IMR-90 (cell line): ENCODE measurements at regions not wholly inside any gene's neighbourhood (a gene's known extent, or its start where the extent isn't known, plus 50 kb on each side); places are given as distances from the start of the nearest gene placed in this dataset.

Experiments used
- ATAC-seq: fragments of 200-7000 bp; cut with Tn5 transposase; 2 replicates; pipeline ENCODE4 v1.9.1; 2020; ENCODE audit warnings: low read depth, mild to moderate bottlenecking, moderate library complexity
- BruUV-seq: library from RNA; stranded (reverse); fragments of 400-500 nt; replicated peaks from 2 replicates; lab custom pipeline; 2021; lab: Mats Ljungman, UMichigan
- CTCF ChIA-PET: fragments of 300-600 bp; formaldehyde crosslinking; extraction: SDS; loops from one replicate; lab custom pipeline; 2021; ENCODE audit warnings: antibody characterized with exemption; lab: Yijun Ruan, JAX
- POLR2A ChIA-PET: fragments of 300-600 bp; sonication (Branson Sonifier 250); formaldehyde crosslinking; loops from one replicate; lab custom pipeline; 2022; ENCODE audit warnings: antibody characterized with exemption; ENCODE audit not compliant: unreplicated experiment; lab: Charles Lee
- DNase-seq: peaks from one replicate; pipeline ENCODE4 v3.0.0; 2013
- H2AFZ ChIP-seq: replicated peaks from 2 replicates; pipeline ENCODE3; 2013; ENCODE audit warnings: low read length, mild to moderate bottlenecking; ENCODE audit not compliant: poor library complexity
- H2AK5ac ChIP-seq: 2 replicates; pipeline ENCODE4 v1.6.1; 2013; ENCODE audit warnings: low read depth, low read length, inconsistent platforms
- H2AK9ac ChIP-seq: replicated peaks from 2 replicates; pipeline ENCODE3; 2013; ENCODE audit warnings: mild to moderate bottlenecking, low read depth, low read length, moderate library complexity; ENCODE audit not compliant: poor library complexity
- H2BK120ac ChIP-seq: 2 replicates; pipeline ENCODE4 v1.6.1; 2013; ENCODE audit warnings: low read depth, low read length, inconsistent platforms
- H2BK15ac ChIP-seq: 3 replicates; pipeline ENCODE4 v1.6.1; 2013; ENCODE audit warnings: low read depth, low read length, inconsistent platforms
- H2BK20ac ChIP-seq: 2 replicates; pipeline ENCODE4 v1.6.1; 2013; ENCODE audit warnings: low read depth, mild to moderate bottlenecking, inconsistent platforms, low read length, moderate library complexity
- H2BK5ac ChIP-seq: 2 replicates; pipeline ENCODE4 v1.6.1; 2013; ENCODE audit warnings: mild to moderate bottlenecking, low read depth, low read length, inconsistent platforms; ENCODE audit not compliant: poor library complexity, severe bottlenecking
- H3K14ac ChIP-seq: replicated peaks from 2 replicates; pipeline ENCODE4 v1.6.1; 2013; ENCODE audit warnings: low read depth, low read length, inconsistent platforms
- H3K18ac ChIP-seq: 2 replicates; pipeline ENCODE4 v1.6.1; 2013; ENCODE audit warnings: low read depth, low read length, control low read depth
- H3K23ac ChIP-seq: 2 replicates; pipeline ENCODE4 v1.6.1; 2013; ENCODE audit warnings: low read depth, low read length, inconsistent platforms
- H3K27ac ChIP-seq: 2 replicates; pipeline ENCODE4 v1.5.1; 2013; ENCODE audit warnings: mild to moderate bottlenecking, control low read depth, low read length; ENCODE audit not compliant: insufficient read depth
- H3K27me3 ChIP-seq: 2 replicates; pipeline ENCODE4 v1.6.1; 2013; ENCODE audit warnings: low read length; ENCODE audit not compliant: control insufficient read depth, insufficient read depth
- H3K36me3 ChIP-seq: 2 replicates; pipeline ENCODE4 v1.6.1; 2013; ENCODE audit warnings: low read length, mixed read lengths; ENCODE audit not compliant: control insufficient read depth, insufficient read depth
- H3K4ac ChIP-seq: 2 replicates; pipeline ENCODE4 v1.6.1; 2013; ENCODE audit warnings: low read depth, low read length, inconsistent platforms
- H3K4me1 ChIP-seq: 2 replicates; pipeline ENCODE4 v1.6.1; 2013; ENCODE audit warnings: low read length, mixed read lengths; ENCODE audit not compliant: control insufficient read depth, insufficient read depth
- H3K4me2 ChIP-seq: 2 replicates; pipeline ENCODE4 v1.6.1; 2013; ENCODE audit warnings: low read depth, mild to moderate bottlenecking, control low read depth, low read length, moderate library complexity
- H3K4me3 ChIP-seq: 2 replicates; pipeline ENCODE4 v1.5.1; 2013; ENCODE audit warnings: low read depth, mild to moderate bottlenecking, control low read depth, low read length, moderate library complexity; ENCODE audit not compliant: insufficient read depth
- H3K56ac ChIP-seq: 2 replicates; pipeline ENCODE4 v1.6.1; 2013; ENCODE audit warnings: low read length, inconsistent platforms; ENCODE audit not compliant: insufficient read depth; ENCODE audit errors: extremely low read depth
- H3K79me1 ChIP-seq, 2 experiments: 2 replicates each; pipeline ENCODE4 v1.6.1; 2013; ENCODE audit warnings: low read length in 2 of 2, inconsistent platforms in 1 of 2, low read depth in 1 of 2
- H3K9ac ChIP-seq: 2 replicates; pipeline ENCODE4 v1.6.1; 2013; ENCODE audit warnings: low read depth, low read length, control low read depth
- H3K9me1 ChIP-seq: 2 replicates; pipeline ENCODE4 v1.6.1; 2013; ENCODE audit warnings: low read length, inconsistent platforms; ENCODE audit not compliant: insufficient read depth
- H3K9me3 ChIP-seq: 2 replicates; pipeline ENCODE4 v1.6.1; 2013; ENCODE audit warnings: low read length; ENCODE audit not compliant: control insufficient read depth, insufficient read depth
- H4K20me1 ChIP-seq: 2 replicates; pipeline ENCODE4 v1.6.1; 2013; ENCODE audit warnings: low read length, inconsistent platforms; ENCODE audit not compliant: insufficient read depth
- H4K5ac ChIP-seq: 2 replicates; pipeline ENCODE4 v1.6.1; 2013; ENCODE audit warnings: mild to moderate bottlenecking, low read depth, low read length, control low read depth
- H4K8ac ChIP-seq, 2 experiments: 2 replicates each; pipeline ENCODE4 v1.6.1; 2013; ENCODE audit warnings: low read depth in 2 of 2, low read length in 2 of 2, control low read depth in 1 of 2, inconsistent platforms in 1 of 2
- H4K91ac ChIP-seq: 2 replicates; pipeline ENCODE4 v1.6.1; 2013; ENCODE audit warnings: low read depth, low read length, inconsistent platforms; ENCODE audit not compliant: insufficient read depth
- CEBPB ChIP-seq: IDR thresholded peaks from 2 replicates; pipeline ENCODE4 v1.6.1; 2012; ENCODE audit warnings: low read depth, low read length, improper control_type of control experiment
- CHD1 ChIP-seq: IDR thresholded peaks from 2 replicates; pipeline ENCODE4 v1.6.1; 2012; ENCODE audit warnings: low read depth, low read length, improper control_type of control experiment
- NFE2L2 ChIP-seq: fragments of 150-350 bp; IDR thresholded peaks from 2 replicates; pipeline ENCODE4 v1.6.1; 2016; ENCODE audit warnings: low read depth, mild to moderate bottlenecking, low read length
- RAD21 ChIP-seq: IDR thresholded peaks from 2 replicates; pipeline ENCODE4 v1.6.1; 2012; ENCODE audit warnings: low read length, improper control_type of control experiment
- SMC3 ChIP-seq: fragments of 150-350 bp; IDR thresholded peaks from 2 replicates; pipeline ENCODE4 v1.6.1; 2016; ENCODE audit warnings: low read depth, mild to moderate bottlenecking, antibody characterized with exemption, low read length, moderate library complexity
- WGBS, 2 experiments: methylation state at CpG; one replicate each; pipeline versions ENCODE4 v1.1.5 to v1.1.7; 2013; ENCODE audit warnings: missing lambda C conversion rate in 2 of 2; ENCODE audit not compliant: insufficient read length in 1 of 2; ENCODE audit errors: extremely low coverage in 2 of 2; 5-methylcytosine and 5-hydroxymethylcytosine counted together
- dilution Hi-C: fragments of 300-500 bp; cut with HindIII; formaldehyde crosslinking; loops from one replicate; pipeline ENCODE4 v1.14.3; 2018; ENCODE audit warnings: low sequenced_read_pairs; ENCODE audit not compliant: unreplicated experiment
- in situ Hi-C: fragments of 300-500 bp; cut with MboI; formaldehyde crosslinking; loops from 3 replicates; pipeline ENCODE4 v1.14.3; 2019; ENCODE audit warnings: low sequenced_read_pairs, inconsistent platforms, mixed read lengths
- intact Hi-C: fragments of 100-400 bp; cut with micrococcal nuclease; formaldehyde crosslinking; loops from 2 replicates; pipeline ENCODE4 v1.10.0; 2022
- TF ChIP-seq, protein P1 (sequence below): fragments of 150-350 bp; IDR thresholded peaks from 2 replicates; pipeline ENCODE4 v1.6.1; 2017; ENCODE audit warnings: mild to moderate bottlenecking, antibody characterized with exemption, low read length, low read depth

DNA sequence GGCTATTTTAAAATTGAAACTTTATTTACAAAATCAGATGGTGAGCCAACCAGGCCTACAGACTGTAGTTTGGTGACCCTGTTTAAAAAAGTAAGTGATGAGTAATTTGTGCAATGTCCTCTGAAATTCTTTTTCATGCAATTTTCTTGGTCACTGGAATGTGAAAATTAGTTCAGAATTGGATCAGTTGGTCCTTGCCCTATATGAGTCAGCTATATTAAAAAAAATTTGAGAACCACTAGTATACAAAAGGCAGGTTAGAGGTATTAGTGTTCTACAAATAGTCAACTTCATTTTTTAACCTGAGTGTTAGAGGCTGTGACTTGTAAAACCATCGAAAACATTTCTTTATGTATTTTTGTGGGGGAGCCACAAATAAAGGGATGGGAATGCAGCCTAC lies 91.1 kb upstream of the NXPH2 start:
- Histone ChIP-seq H2AK9ac (no peak overlapping the region), H2AK5ac (no peak overlapping the region), H2BK120ac (no peak overlapping the region), H3K4ac (no peak overlapping the region), H3K27me3 (no peaks in the 10 kb centered on the region), H3K27ac (no peak overlapping the region), H4K20me1 (no peaks in the 10 kb centered on the region), H3K56ac (no peak overlapping the region), H3K9ac (no peak overlapping the region), H2AFZ (no peak overlapping the region), H3K4me2 (no peak overlapping the region), H3K14ac (no peak overlapping the region), H3K79me1 (no peaks in the 10 kb centered on the region), H2BK20ac (no peak overlapping the region), H3K18ac (no peak overlapping the region), H3K23ac (no peak overlapping the region), H3K36me3 (no peaks in the 10 kb centered on the region), H2BK15ac (no peak overlapping the region), H3K4me3 (no peak overlapping the region), H3K4me1 (no peaks in the 10 kb centered on the region), H3K9me3 (no peaks in the 10 kb centered on the region; the same call in 1 of the 2 replicates), H4K91ac (no peak overlapping the region), H4K8ac (no peak overlapping the region), H2BK5ac (no peak overlapping the region), H4K5ac (no peak overlapping the region), H3K9me1 (no peaks in the 10 kb centered on the region)
- no CpG with 5 or more reads among the region's 1 CpG for WGBS, 2 experiments
- ATAC-seq (no peak), DNase-seq (no peak)
- in situ Hi-C loops (no loop called here), dilution Hi-C loops (no loop called here), intact Hi-C loops (no loop called here)
- CTCF ChIA-PET: no interaction called here
- BruUV-seq: no TSS peak
- POLR2A ChIA-PET: no interaction called here
- TF ChIP-seq RAD21 (no peak), SMC3 (no peak), NFE2L2 (no peak), CHD1 (no peak), CEBPB (no peak)
- TF ChIP-seq, protein P1, sequence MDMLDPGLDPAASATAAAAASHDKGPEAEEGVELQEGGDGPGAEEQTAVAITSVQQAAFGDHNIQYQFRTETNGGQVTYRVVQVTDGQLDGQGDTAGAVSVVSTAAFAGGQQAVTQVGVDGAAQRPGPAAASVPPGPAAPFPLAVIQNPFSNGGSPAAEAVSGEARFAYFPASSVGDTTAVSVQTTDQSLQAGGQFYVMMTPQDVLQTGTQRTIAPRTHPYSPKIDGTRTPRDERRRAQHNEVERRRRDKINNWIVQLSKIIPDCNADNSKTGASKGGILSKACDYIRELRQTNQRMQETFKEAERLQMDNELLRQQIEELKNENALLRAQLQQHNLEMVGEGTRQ: no peak
